ENCODE measurements at regions not wholly inside any gene's neighbourhood (a gene's known extent, or its start where the extent isn't known, plus 50 kb on each side); places are given as distances from the start of the nearest gene placed in this dataset.

- WGBS (ENCODE audit: extremely low coverage, insufficient coverage, low lambda C conversion rate), result no CpG with 5 or more reads among the region's 1 CpG
- no peak overlapping the region for H3K18ac ChIP-seq (ENCODE audit: low read length)
- no peak overlapping the region for H3K27ac ChIP-seq (ENCODE audit: low read depth, low read length)
Observed at GRCh38 chr5:52177193-52177592, 610.5 kb upstream of the ITGA1 start.

GRCh38 chr5:52181403-52181802, 606.3 kb upstream of the ITGA1 start:
- H3K4me2 ChIP-seq (ENCODE audit: low read length), result no peak overlapping the region
- no peak overlapping the region for H2BK15ac ChIP-seq (replicated peaks; ENCODE audit: low read depth)
- no peaks in the 10 kb centered on the region for H3K4me1 ChIP-seq (ENCODE audit: control insufficient read depth, low read depth, low read length)
- H3K23ac ChIP-seq (ENCODE audit: low read length), result no peak overlapping the region
- no peak overlapping the region for H3K4ac ChIP-seq (ENCODE audit: low read depth, low read length)
- H3K79me1 ChIP-seq (ENCODE audit: low read length), result no peaks in the 10 kb centered on the region
- H3K27me3 ChIP-seq (ENCODE audit: insufficient read depth, low read length, poor library complexity), result no peaks in the 10 kb centered on the region
- no peak for DNase-seq
- no peak overlapping the region for H2AK5ac ChIP-seq (ENCODE audit: low read length)
- no peak overlapping the region for H3K9ac ChIP-seq (ENCODE audit: low read length)
- H3K27ac ChIP-seq (ENCODE audit: low read depth, low read length), result no peak overlapping the region
- no peak overlapping the region for H3K56ac ChIP-seq (ENCODE audit: low read length)
- WGBS (ENCODE audit: extremely low coverage, insufficient coverage, low lambda C conversion rate), result no CpG with 5 or more reads among the region's 2 CpGs
- no peak overlapping the region for H3K18ac ChIP-seq (ENCODE audit: low read length)
- H3K36me3 ChIP-seq (ENCODE audit: control insufficient read depth, insufficient read depth, low read length), result no peaks in the 10 kb centered on the region
- H3K4me3 ChIP-seq (ENCODE audit: low read length), result no peak overlapping the region
- H4K5ac ChIP-seq (ENCODE audit: low read length), result no peak overlapping the region
- no peak overlapping the region for H4K8ac ChIP-seq (ENCODE audit: low read depth, low read length)
- H2BK120ac ChIP-seq (ENCODE audit: low read depth, low read length), result no peak overlapping the region
- no peak overlapping the region for H2BK5ac ChIP-seq (ENCODE audit: low read length)
- H3K79me2 ChIP-seq (ENCODE audit: control insufficient read depth, insufficient read depth, low read length), result no peaks in the 10 kb centered on the region

More at GRCh38 chr5:52177193-52177592, 610.5 kb upstream of the ITGA1 start:
- no peak for DNase-seq
- no peaks in the 10 kb centered on the region for H3K79me1 ChIP-seq (ENCODE audit: low read length)
- no peak overlapping the region for H3K23ac ChIP-seq (ENCODE audit: low read length)
- no peaks in the 10 kb centered on the region for H3K27me3 ChIP-seq (ENCODE audit: insufficient read depth, low read length, poor library complexity)
- H3K4me3 ChIP-seq (ENCODE audit: low read length), result no peak overlapping the region
- H2BK5ac ChIP-seq (ENCODE audit: low read length), result no peak overlapping the region
- H3K9ac ChIP-seq (ENCODE audit: low read length), result no peak overlapping the region
- no peak overlapping the region for H4K5ac ChIP-seq (ENCODE audit: low read length)
- H3K36me3 ChIP-seq (ENCODE audit: control insufficient read depth, insufficient read depth, low read length), result no peaks in the 10 kb centered on the region
- no peaks in the 10 kb centered on the region for H3K79me2 ChIP-seq (ENCODE audit: control insufficient read depth, insufficient read depth, low read length)
- no peak overlapping the region for H3K4me2 ChIP-seq (ENCODE audit: low read length)
- no peaks in the 10 kb centered on the region for H3K4me1 ChIP-seq (ENCODE audit: control insufficient read depth, low read depth, low read length)
- no peak overlapping the region for H3K56ac ChIP-seq (ENCODE audit: low read length)
- H2AK5ac ChIP-seq (ENCODE audit: low read length), result no peak overlapping the region
- H2BK120ac ChIP-seq (ENCODE audit: low read depth, low read length), result no peak overlapping the region
- no peak overlapping the region for H4K8ac ChIP-seq (ENCODE audit: low read depth, low read length)
- H3K4ac ChIP-seq (ENCODE audit: low read depth, low read length), result no peak overlapping the region
- H2BK15ac ChIP-seq (replicated peaks; ENCODE audit: low read depth), result no peak overlapping the region

GRCh38 chr5:52190737-52191136, 597.0 kb upstream of the ITGA1 start:
- Histone ChIP-seq H3K79me1 (ENCODE audit: low read length) (no peaks in the 10 kb centered on the region), H3K4me1 (ENCODE audit: control insufficient read depth, low read depth, low read length) (no peaks in the 10 kb centered on the region), H3K4me3 (ENCODE audit: low read length) (no peak overlapping the region), H2BK15ac (replicated peaks; ENCODE audit: low read depth) (no peak overlapping the region), H3K23ac (ENCODE audit: low read length) (no peak overlapping the region), H3K79me2 (ENCODE audit: control insufficient read depth, insufficient read depth, low read length) (no peaks in the 10 kb centered on the region), H2BK120ac (ENCODE audit: low read depth, low read length) (no peak overlapping the region), H3K36me3 (ENCODE audit: control insufficient read depth, insufficient read depth, low read length) (no peaks in the 10 kb centered on the region), H2AK5ac (ENCODE audit: low read length) (no peak overlapping the region), H3K4ac (ENCODE audit: low read depth, low read length) (no peak overlapping the region), H3K56ac (ENCODE audit: low read length) (no peak overlapping the region), H4K8ac (ENCODE audit: low read depth, low read length) (no peak overlapping the region), H4K5ac (ENCODE audit: low read length) (no peak overlapping the region), H2BK5ac (ENCODE audit: low read length) (no peak overlapping the region), H3K9ac (ENCODE audit: low read length) (no peak overlapping the region), H3K18ac (ENCODE audit: low read length) (no peak overlapping the region), H3K4me2 (ENCODE audit: low read length) (no peak overlapping the region), H3K27me3 (ENCODE audit: insufficient read depth, low read length, poor library complexity) (no peaks in the 10 kb centered on the region), H3K27ac (ENCODE audit: low read depth, low read length) (no peak overlapping the region)
- no peak for DNase-seq

- Histone ChIP-seq H3K36me3 (ENCODE audit: control insufficient read depth, insufficient read depth, low read length) (no peaks in the 10 kb centered on the region), H3K27ac (ENCODE audit: low read depth, low read length) (no peak overlapping the region), H3K27me3 (ENCODE audit: insufficient read depth, low read length, poor library complexity) (no peaks in the 10 kb centered on the region), H4K5ac (ENCODE audit: low read length) (no peak overlapping the region), H3K23ac (ENCODE audit: low read length) (no peak overlapping the region), H3K4me3 (ENCODE audit: low read length) (no peak overlapping the region), H3K79me1 (ENCODE audit: low read length) (no peaks in the 10 kb centered on the region), H3K56ac (ENCODE audit: low read length) (no peak overlapping the region), H3K18ac (ENCODE audit: low read length) (no peak overlapping the region), H3K4me1 (ENCODE audit: control insufficient read depth, low read depth, low read length) (no peaks in the 10 kb centered on the region), H2AK5ac (ENCODE audit: low read length) (no peak overlapping the region), H4K8ac (ENCODE audit: low read depth, low read length) (no peak overlapping the region), H3K4me2 (ENCODE audit: low read length) (no peak overlapping the region), H3K9ac (ENCODE audit: low read length) (no peak overlapping the region), H3K79me2 (ENCODE audit: control insufficient read depth, insufficient read depth, low read length) (no peaks in the 10 kb centered on the region), H2BK15ac (replicated peaks; ENCODE audit: low read depth) (no peak overlapping the region), H3K4ac (ENCODE audit: low read depth, low read length) (no peak overlapping the region), H2BK120ac (ENCODE audit: low read depth, low read length) (no peak overlapping the region), H2BK5ac (ENCODE audit: low read length) (no peak overlapping the region)
- no CpG with 5 or more reads among the region's 9 CpGs for WGBS (ENCODE audit: extremely low coverage, insufficient coverage, low lambda C conversion rate)
- DNase-seq, result no peak
Observed at GRCh38 chr5:52199833-52200232, 587.9 kb upstream of the ITGA1 start.

GRCh38 chr5:52202256-52202655, 585.5 kb upstream of the ITGA1 start:
- Histone ChIP-seq H2BK5ac (ENCODE audit: low read length) (no peak overlapping the region), H2AK5ac (ENCODE audit: low read length) (no peak overlapping the region), H3K27ac (ENCODE audit: low read depth, low read length) (no peak overlapping the region), H3K4me1 (ENCODE audit: control insufficient read depth, low read depth, low read length) (no peaks in the 10 kb centered on the region), H3K56ac (ENCODE audit: low read length) (no peak overlapping the region), H3K36me3 (ENCODE audit: control insufficient read depth, insufficient read depth, low read length) (no peaks in the 10 kb centered on the region), H4K8ac (ENCODE audit: low read depth, low read length) (no peak overlapping the region), H2BK120ac (ENCODE audit: low read depth, low read length) (no peak overlapping the region), H3K4ac (ENCODE audit: low read depth, low read length) (no peak overlapping the region), H3K79me1 (ENCODE audit: low read length) (no peaks in the 10 kb centered on the region), H3K4me3 (ENCODE audit: low read length) (no peak overlapping the region), H3K9ac (ENCODE audit: low read length) (no peak overlapping the region), H3K79me2 (ENCODE audit: control insufficient read depth, insufficient read depth, low read length) (no peaks in the 10 kb centered on the region), H3K23ac (ENCODE audit: low read length) (no peak overlapping the region), H2BK15ac (replicated peaks; ENCODE audit: low read depth) (no peak overlapping the region), H3K4me2 (ENCODE audit: low read length) (no peak overlapping the region), H4K5ac (ENCODE audit: low read length) (no peak overlapping the region), H3K27me3 (ENCODE audit: insufficient read depth, low read length, poor library complexity) (no peaks in the 10 kb centered on the region), H3K18ac (ENCODE audit: low read length) (no peak overlapping the region)
- no peak for DNase-seq
- WGBS (ENCODE audit: extremely low coverage, insufficient coverage, low lambda C conversion rate), result no CpG with 5 or more reads among the region's 14 CpGs

- H3K18ac ChIP-seq (ENCODE audit: low read length), result no peak overlapping the region
- no peak overlapping the region for H3K23ac ChIP-seq (ENCODE audit: low read length)
- no peak overlapping the region for H3K9ac ChIP-seq (ENCODE audit: low read length)
- no peak overlapping the region for H3K27ac ChIP-seq (ENCODE audit: low read depth, low read length)
- H2BK5ac ChIP-seq (ENCODE audit: low read length), result no peak overlapping the region
- DNase-seq, result no peak
- H3K4me3 ChIP-seq (ENCODE audit: low read length), result no peak overlapping the region
- no peaks in the 10 kb centered on the region for H3K79me1 ChIP-seq (ENCODE audit: low read length)
- no peaks in the 10 kb centered on the region for H3K27me3 ChIP-seq (ENCODE audit: insufficient read depth, low read length, poor library complexity)
- H3K36me3 ChIP-seq (ENCODE audit: control insufficient read depth, insufficient read depth, low read length), result no peaks in the 10 kb centered on the region
- no peak overlapping the region for H4K5ac ChIP-seq (ENCODE audit: low read length)
- no peak overlapping the region for H2BK15ac ChIP-seq (replicated peaks; ENCODE audit: low read depth)
- no CpG with 5 or more reads among the region's 3 CpGs for WGBS (ENCODE audit: extremely low coverage, insufficient coverage, low lambda C conversion rate)
- no peaks in the 10 kb centered on the region for H3K79me2 ChIP-seq (ENCODE audit: control insufficient read depth, insufficient read depth, low read length)
- no peak overlapping the region for H3K56ac ChIP-seq (ENCODE audit: low read length)
- no peak overlapping the region for H2BK120ac ChIP-seq (ENCODE audit: low read depth, low read length)
- H3K4me2 ChIP-seq (ENCODE audit: low read length), result no peak overlapping the region
- no peak overlapping the region for H4K8ac ChIP-seq (ENCODE audit: low read depth, low read length)
- H2AK5ac ChIP-seq (ENCODE audit: low read length), result no peak overlapping the region
- no peak overlapping the region for H3K4ac ChIP-seq (ENCODE audit: low read depth, low read length)
- no peaks in the 10 kb centered on the region for H3K4me1 ChIP-seq (ENCODE audit: control insufficient read depth, low read depth, low read length)
Observed at GRCh38 chr5:52204310-52204709, 583.4 kb upstream of the ITGA1 start.

Measured in mesendoderm (in vitro differentiated cells).